Upper lobe of left lung (tissue), 6 donors: ENCODE measurements at regions not wholly inside any gene's neighbourhood (a gene's known extent, or its start where the extent isn't known, plus 50 kb on each side); places are given as distances from the start of the nearest gene placed in this dataset.

Experiments used
- ATAC-seq, 2 donors: fragments of 200-7000 bp; cut with Tn5 transposase; one replicate each; pipeline ENCODE4 v1.9.1; 2022; ENCODE audit warnings: mild to moderate bottlenecking in 2 of 2, moderate library complexity in 2 of 2; ENCODE audit not compliant: low FRiP score in 2 of 2
- DNase-seq, 2 donors: peaks; one replicate each; pipeline ENCODE4 v3.0.0-alpha.2; 2019 to 2020
- H3K27ac ChIP-seq, 4 donors: fragments of 200-600 bp; sonication (generic); one replicate each; pipeline ENCODE4 v1.5.1; 2016 to 2019
- H3K27me3 ChIP-seq, 4 donors: fragments of 200-600 bp; sonication (generic); one replicate each; pipeline ENCODE4 v1.5.1; 2017 to 2019
- H3K36me3 ChIP-seq, 4 donors: fragments of 200-600 bp; sonication (generic); one replicate each; pipeline ENCODE4 v1.5.1; 2016 to 2019
- H3K4me1 ChIP-seq, 4 donors: fragments of 200-600 bp; sonication (generic); one replicate each; pipeline ENCODE4 v1.5.1; 2018 to 2019
- H3K4me3 ChIP-seq, 4 donors: fragments of 200-600 bp; sonication (generic); one replicate each; pipeline ENCODE4 v1.5.1; 2017 to 2019; ENCODE audit warnings: mild to moderate bottlenecking in 2 of 4, moderate library complexity in 1 of 4
- H3K9me3 ChIP-seq, 4 donors: fragments of 200-600 bp; sonication (generic); one replicate each; pipeline ENCODE4 v1.5.1; 2018 to 2019
- EP300 ChIP-seq, 4 donors: sonication (generic); formaldehyde crosslinking; IDR thresholded peaks; one replicate each; pipeline ENCODE4 v1.5.1; 2017; ENCODE audit warnings: antibody characterized with exemption in 4 of 4, control low read depth in 2 of 4
- POLR2A ChIP-seq, 4 donors: fragments of 450-650 bp; IDR thresholded peaks; one replicate each; pipeline ENCODE4 v1.5.1; 2016 to 2017; ENCODE audit warnings: antibody characterized with exemption in 4 of 4, mild to moderate bottlenecking in 2 of 4
- POLR2AphosphoS5 ChIP-seq, 2 donors: sonication (generic); formaldehyde crosslinking; IDR thresholded peaks; one replicate each; pipeline ENCODE4 v1.5.1; 2017; ENCODE audit warnings: antibody characterized with exemption in 2 of 2
- WGBS, 2 donors: methylation state at CpG; one replicate each; pipeline ENCODE4 v1.1.5; 2017 to 2018; 5-methylcytosine and 5-hydroxymethylcytosine counted together
- TF ChIP-seq, protein P1 (sequence below), 6 experiments: fragments of 450-650 bp in 4 of 6; fragments of 200-600 bp in 2 of 6; sonication (generic) in 2 of 6; IDR thresholded peaks; one replicate each; pipeline ENCODE4 v1.5.1; 2016 to 2019; ENCODE audit warnings: antibody characterized with exemption in 6 of 6
- donor health status: DM: no; HTN: no; CAD: no; lungs with moderate emphysema.
- donor health status: DM: no; HTN: yes; CAD: no; lungs with severe emphysema.

DNA sequence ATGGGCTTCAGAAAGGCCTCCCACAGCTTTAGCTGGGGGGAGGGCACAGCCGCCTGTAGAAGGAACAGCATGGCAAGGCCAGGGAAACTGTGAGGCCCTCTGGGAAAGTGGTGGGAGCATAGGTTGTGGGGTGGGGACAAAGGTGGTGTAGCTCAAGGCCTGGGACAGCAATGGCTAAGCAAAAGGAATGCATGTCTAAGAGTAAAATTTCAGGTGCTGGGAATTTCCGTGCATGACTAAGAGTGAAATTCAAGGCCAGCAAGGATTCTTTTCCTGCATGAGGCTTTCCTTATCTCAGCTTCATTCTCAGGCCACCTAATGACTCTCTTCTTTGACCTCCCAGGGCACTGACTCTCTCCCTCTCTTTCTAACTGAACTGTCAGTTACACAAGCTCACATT lies 86.5 kb upstream of the WNT4 start:
- Histone ChIP-seq H3K27ac (no peak overlapping the region), H3K4me1 (peaks cover 0 to 14% (median 6%) of the 10 kb centered on the region in 4 donors), H3K9me3 (no peaks in the 10 kb centered on the region), H3K27me3 (no peaks in the 10 kb centered on the region), H3K36me3 (no peaks in the 10 kb centered on the region), H3K4me3 (no peak overlapping the region)
- 62 to 73% methylated on average over 2 of the region's 2 CpGs for WGBS, 2 donors
- DNase-seq, result no peak
- no peak for ATAC-seq
- TF ChIP-seq POLR2AphosphoS5 (IDR thresholded peaks at IDR 0.05), result no peak
- TF ChIP-seq EP300 (IDR thresholded peaks at IDR 0.05), result no peak
- TF ChIP-seq POLR2A (IDR thresholded peaks at IDR 0.05), result no peak
- TF ChIP-seq, protein P1, sequence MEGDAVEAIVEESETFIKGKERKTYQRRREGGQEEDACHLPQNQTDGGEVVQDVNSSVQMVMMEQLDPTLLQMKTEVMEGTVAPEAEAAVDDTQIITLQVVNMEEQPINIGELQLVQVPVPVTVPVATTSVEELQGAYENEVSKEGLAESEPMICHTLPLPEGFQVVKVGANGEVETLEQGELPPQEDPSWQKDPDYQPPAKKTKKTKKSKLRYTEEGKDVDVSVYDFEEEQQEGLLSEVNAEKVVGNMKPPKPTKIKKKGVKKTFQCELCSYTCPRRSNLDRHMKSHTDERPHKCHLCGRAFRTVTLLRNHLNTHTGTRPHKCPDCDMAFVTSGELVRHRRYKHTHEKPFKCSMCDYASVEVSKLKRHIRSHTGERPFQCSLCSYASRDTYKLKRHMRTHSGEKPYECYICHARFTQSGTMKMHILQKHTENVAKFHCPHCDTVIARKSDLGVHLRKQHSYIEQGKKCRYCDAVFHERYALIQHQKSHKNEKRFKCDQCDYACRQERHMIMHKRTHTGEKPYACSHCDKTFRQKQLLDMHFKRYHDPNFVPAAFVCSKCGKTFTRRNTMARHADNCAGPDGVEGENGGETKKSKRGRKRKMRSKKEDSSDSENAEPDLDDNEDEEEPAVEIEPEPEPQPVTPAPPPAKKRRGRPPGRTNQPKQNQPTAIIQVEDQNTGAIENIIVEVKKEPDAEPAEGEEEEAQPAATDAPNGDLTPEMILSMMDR (IDR thresholded peaks at IDR 0.05), result no peak

DNA sequence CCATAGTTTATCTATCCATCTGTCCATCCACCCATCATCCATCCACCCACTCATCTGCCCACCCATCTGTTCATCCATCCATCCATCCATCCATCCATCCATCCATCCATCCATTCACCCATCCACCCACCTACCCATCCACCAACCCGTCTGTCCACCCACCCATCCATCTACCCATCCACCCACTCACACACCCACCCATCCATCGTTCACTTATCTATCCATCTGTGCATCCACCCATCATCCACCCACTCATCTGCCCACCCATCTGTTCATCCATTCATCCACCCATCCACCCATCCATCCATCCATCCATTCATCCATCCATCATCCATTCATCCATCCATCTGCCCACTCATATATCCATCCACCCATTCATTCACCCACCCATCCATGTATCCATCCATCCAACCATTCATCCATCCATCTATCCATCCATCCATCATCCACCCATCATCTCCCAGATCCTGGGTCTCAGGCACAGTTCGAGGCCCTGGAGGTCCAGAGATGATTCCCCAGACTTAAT lies 88.2 kb upstream of the WNT4 start:
- H3K27ac ChIP-seq, result no peak overlapping the region
- 61 to 89% methylated on average over 3 of the region's 3 CpGs for WGBS, 2 donors

DNA sequence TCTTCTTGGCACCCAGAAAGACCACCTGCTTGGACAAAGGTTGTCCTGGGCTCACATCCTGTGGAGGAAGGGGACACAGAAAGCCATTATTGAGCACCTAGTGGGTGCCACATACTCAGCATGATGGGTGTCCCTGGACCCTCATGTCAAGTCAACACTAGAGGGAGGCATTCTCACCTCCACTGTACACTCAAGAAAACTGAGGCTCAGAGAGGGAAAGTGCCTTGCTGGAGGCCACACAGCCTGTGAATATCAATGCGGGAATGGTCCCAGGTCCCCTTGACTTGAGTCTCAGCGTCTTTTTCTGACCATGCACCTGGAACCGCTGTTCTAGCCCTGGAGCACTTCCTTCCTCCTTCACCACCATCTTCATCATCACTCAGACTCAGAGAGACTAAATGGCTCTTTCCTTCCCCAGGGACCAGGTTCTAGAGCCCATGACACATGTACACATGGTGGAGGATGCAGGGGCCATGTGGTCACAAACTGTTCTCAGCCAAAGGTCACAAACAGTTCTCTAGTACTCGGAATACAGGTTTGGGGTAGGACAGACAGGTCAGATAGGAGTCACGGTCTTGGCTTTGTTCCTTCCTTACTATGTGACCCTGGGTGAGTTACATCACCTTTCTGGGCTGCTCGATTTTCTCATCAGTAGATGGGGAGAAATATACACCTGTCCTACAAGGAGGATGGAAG lies 89.2 kb upstream of the WNT4 start:
- ATAC-seq (no peak), DNase-seq (no peak)
- no peak for TF ChIP-seq POLR2AphosphoS5 (IDR thresholded peaks at IDR 0.05)
- TF ChIP-seq POLR2A (IDR thresholded peaks at IDR 0.05), result no peak
- TF ChIP-seq, protein P1 (IDR thresholded peaks at IDR 0.05), result no peak
- no peak for TF ChIP-seq EP300 (IDR thresholded peaks at IDR 0.05)
- no peaks in the 10 kb centered on the region for H3K36me3 ChIP-seq
- H3K4me1 ChIP-seq, result peaks cover 0 to 17% (median 8%) of the 10 kb centered on the region in 4 donors
- H3K27me3 ChIP-seq, result peaks cover 0 to 7% (median 0%) of the 10 kb centered on the region in 4 donors
- no peak overlapping the region for H3K27ac ChIP-seq
- 60 to 75% methylated on average over 6 of the region's 6 CpGs for WGBS, 2 donors
- no peaks in the 10 kb centered on the region for H3K9me3 ChIP-seq
- H3K4me3 ChIP-seq, result no peak overlapping the region

More for the DNA sequence above, 88.2 kb upstream of the WNT4 start:
- DNase-seq (no peak), ATAC-seq (no peak)
- peaks cover 0 to 4% (median 0%) of the 10 kb centered on the region in 4 donors for H3K27me3 ChIP-seq
- H3K36me3 ChIP-seq, result no peaks in the 10 kb centered on the region
- TF ChIP-seq POLR2AphosphoS5 (IDR thresholded peaks at IDR 0.05) (no peak), POLR2A (IDR thresholded peaks at IDR 0.05) (no peak), EP300 (IDR thresholded peaks at IDR 0.05) (no peak)
- TF ChIP-seq, protein P1 (IDR thresholded peaks at IDR 0.05), result no peak
- H3K4me3 ChIP-seq, result no peak overlapping the region
- no peaks in the 10 kb centered on the region for H3K9me3 ChIP-seq
- H3K4me1 ChIP-seq, result peaks cover 0 to 14% (median 6%) of the 10 kb centered on the region in 4 donors

DNA sequence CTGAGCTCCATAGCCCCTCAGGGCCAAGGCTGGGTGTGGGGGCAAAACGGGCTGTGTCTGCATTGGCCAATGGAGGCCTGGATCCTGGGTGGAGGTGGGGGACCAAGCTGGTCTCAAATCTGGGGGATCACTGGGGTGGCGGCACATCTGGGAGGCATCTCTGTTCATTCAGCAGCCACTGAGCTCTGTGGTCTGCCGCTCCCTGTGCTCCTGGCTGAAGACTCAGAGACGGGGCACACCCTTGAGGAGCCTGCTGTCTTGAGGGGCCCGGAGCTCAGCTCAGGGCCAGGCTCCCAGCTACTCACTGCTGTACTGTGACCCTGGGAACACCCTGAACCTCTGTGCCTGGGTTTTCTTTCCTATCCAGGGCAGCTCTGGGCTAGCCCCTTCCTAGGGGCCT lies 90.3 kb upstream of the WNT4 start:
- H3K36me3 ChIP-seq, result no peaks in the 10 kb centered on the region
- TF ChIP-seq, protein P1 (IDR thresholded peaks at IDR 0.05), result no peak
- TF ChIP-seq EP300 (IDR thresholded peaks at IDR 0.05) (no peak), POLR2A (IDR thresholded peaks at IDR 0.05) (no peak), POLR2AphosphoS5 (IDR thresholded peaks at IDR 0.05) (no peak)
- H3K9me3 ChIP-seq, result no peaks in the 10 kb centered on the region
- H3K27ac ChIP-seq, result no peak overlapping the region
- no peak for ATAC-seq
- H3K4me1 ChIP-seq, result peaks cover 0 to 17% (median 8%) of the 10 kb centered on the region in 4 donors
- peaks cover 0 to 7% (median 0%) of the 10 kb centered on the region in 4 donors for H3K27me3 ChIP-seq
- 93% methylated on average over 5 of the region's 5 CpGs; no CpG with 5 or more reads in 1 of the 2 donors for WGBS, 2 donors
- no peak for DNase-seq
- no peak overlapping the region for H3K4me3 ChIP-seq
